ENCODE measurements at regions not wholly inside any gene's neighbourhood (a gene's known extent, or its start where the extent isn't known, plus 50 kb on each side); places are given as distances from the start of the nearest gene placed in this dataset.

GRCh38 chr10:88209837-88210561, 346.6 kb downstream of the PTEN start:
- H3K27ac Mint-ChIP-seq, result no peak overlapping the region
- no peaks in the 10 kb centered on the region for H3K4me1 Mint-ChIP-seq
- intact Hi-C loops (cut with micrococcal nuclease), result no loop called here
- H3K36me3 Mint-ChIP-seq, result no peaks in the 10 kb centered on the region
- no peak overlapping the region for H3K27ac ChIP-seq (ENCODE audit: low read length)
- no peak overlapping the region for H3K4me3 ChIP-seq (ENCODE audit: low read length)
- no peaks in the 10 kb centered on the region for H3K36me3 ChIP-seq (ENCODE audit: control insufficient read depth, insufficient read depth, low read length)
- ATAC-seq, result no peak
- DNase-seq, result no peak
- H3K9me3 Mint-ChIP-seq, result no peaks in the 10 kb centered on the region
- no peak overlapping the region for H3K4me3 Mint-ChIP-seq
- TF ChIP-seq CTCF (IDR thresholded peaks at IDR 0.05), result no peak
- no peaks in the 10 kb centered on the region for H3K27me3 ChIP-seq (ENCODE audit: control insufficient read depth, insufficient read depth, low read length)
- no peaks in the 10 kb centered on the region for H3K4me1 ChIP-seq (ENCODE audit: control insufficient read depth, insufficient read depth, low read length)
- H3K27me3 Mint-ChIP-seq (ENCODE audit: low read depth in 2 of 2), result peaks cover 0 to 7% of the 10 kb centered on the region in 2 donors
- H3K9me3 ChIP-seq (ENCODE audit: control insufficient read depth, insufficient read depth, low read length), result no peaks in the 10 kb centered on the region
- 95% methylated on average over 5 of the region's 5 CpGs for WGBS (ENCODE audit: insufficient coverage)

DNA sequence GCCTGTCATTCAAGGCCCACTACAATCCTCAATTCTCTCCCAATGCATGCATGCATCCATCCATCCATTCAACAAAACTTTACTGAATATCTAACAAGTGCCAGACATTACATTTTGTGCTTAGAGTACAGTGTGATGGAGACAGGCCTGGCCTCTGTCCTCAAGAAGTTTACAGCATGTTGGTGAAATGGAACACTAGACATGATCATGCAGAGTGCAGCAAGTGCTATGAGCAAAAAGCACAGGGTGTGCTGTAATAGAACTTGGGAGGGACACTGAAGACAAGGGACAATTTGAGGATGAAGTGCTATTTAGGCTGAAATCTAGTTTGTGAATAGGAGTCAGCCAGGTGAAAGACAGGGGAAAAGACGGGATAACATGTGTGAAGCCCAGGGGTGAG, 347.8 kb downstream of the PTEN start:
- no peak overlapping the region for H3K4me3 ChIP-seq (ENCODE audit: low read length)
- H3K4me1 ChIP-seq (ENCODE audit: control insufficient read depth, insufficient read depth, low read length), result no peaks in the 10 kb centered on the region
- H3K9me3 Mint-ChIP-seq, result no peaks in the 10 kb centered on the region
- no peak overlapping the region for H3K27ac ChIP-seq (ENCODE audit: low read length)
- TF ChIP-seq CTCF (IDR thresholded peaks at IDR 0.05), result no peak
- intact Hi-C loops (cut with micrococcal nuclease), result no loop called here
- 85% methylated on average over 1 of the region's 1 CpG for WGBS (ENCODE audit: insufficient coverage)
- peaks cover 0 to 7% of the 10 kb centered on the region in 2 donors for H3K27me3 Mint-ChIP-seq (ENCODE audit: low read depth in 2 of 2)
- no peak overlapping the region for H3K4me3 Mint-ChIP-seq
- no peak overlapping the region for H3K27ac Mint-ChIP-seq
- H3K4me1 Mint-ChIP-seq, result no peaks in the 10 kb centered on the region
- H3K9me3 ChIP-seq (ENCODE audit: control insufficient read depth, insufficient read depth, low read length), result no peaks in the 10 kb centered on the region
- H3K27me3 ChIP-seq (ENCODE audit: control insufficient read depth, insufficient read depth, low read length), result no peaks in the 10 kb centered on the region
- no peak for DNase-seq
- no peaks in the 10 kb centered on the region for H3K36me3 ChIP-seq (ENCODE audit: control insufficient read depth, insufficient read depth, low read length)
- ATAC-seq, result no peak
- H3K36me3 Mint-ChIP-seq, result no peaks in the 10 kb centered on the region

DNA sequence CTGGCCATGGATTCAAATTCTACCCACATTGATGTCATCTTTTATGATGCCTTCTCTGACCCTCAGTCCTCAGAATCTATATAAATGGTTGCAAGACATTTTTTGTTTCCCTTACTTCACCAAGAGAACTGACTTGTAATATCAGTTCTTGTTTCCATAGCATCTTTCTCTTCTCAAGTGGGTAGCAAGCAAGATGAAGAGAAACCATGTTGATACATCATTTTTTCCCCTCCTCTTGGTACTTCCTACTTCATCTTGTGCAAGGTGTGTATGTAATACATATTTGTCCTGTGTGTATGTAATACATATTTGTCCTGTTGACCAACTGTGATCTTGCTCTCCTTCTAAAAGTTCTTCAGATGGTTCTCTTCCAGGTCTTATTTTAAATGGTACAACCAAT, 348.6 kb downstream of the PTEN start:
- no peaks in the 10 kb centered on the region for H3K27me3 ChIP-seq (ENCODE audit: control insufficient read depth, insufficient read depth, low read length)
- Mint-ChIP-seq H3K4me1 (no peaks in the 10 kb centered on the region), H3K4me3 (no peak overlapping the region), H3K27ac (no peak overlapping the region), H3K36me3 (no peaks in the 10 kb centered on the region), H3K9me3 (no peaks in the 10 kb centered on the region), H3K27me3 (ENCODE audit: low read depth in 2 of 2) (peaks cover 0 to 7% of the 10 kb centered on the region in 2 donors)
- H3K9me3 ChIP-seq (ENCODE audit: control insufficient read depth, insufficient read depth, low read length), result no peaks in the 10 kb centered on the region
- DNase-seq (no peak), ATAC-seq (no peak)
- H3K36me3 ChIP-seq (ENCODE audit: control insufficient read depth, insufficient read depth, low read length), result no peaks in the 10 kb centered on the region
- intact Hi-C loops (cut with micrococcal nuclease), result no loop called here
- H3K4me1 ChIP-seq (ENCODE audit: control insufficient read depth, insufficient read depth, low read length), result no peaks in the 10 kb centered on the region
- H3K27ac ChIP-seq (ENCODE audit: low read length), result no peak overlapping the region
- H3K4me3 ChIP-seq (ENCODE audit: low read length), result no peak overlapping the region
- no peak for TF ChIP-seq CTCF (IDR thresholded peaks at IDR 0.05)

GRCh38 chr10:88213065-88213605, 349.7 kb downstream of the PTEN start:
- no peaks in the 10 kb centered on the region for H3K4me1 ChIP-seq (ENCODE audit: control insufficient read depth, insufficient read depth, low read length)
- Mint-ChIP-seq H3K27ac (no peak overlapping the region), H3K4me1 (no peaks in the 10 kb centered on the region), H3K36me3 (no peaks in the 10 kb centered on the region), H3K9me3 (no peaks in the 10 kb centered on the region), H3K4me3 (no peak overlapping the region), H3K27me3 (ENCODE audit: low read depth in 2 of 2) (peaks cover 0 to 7% of the 10 kb centered on the region in 2 donors)
- intact Hi-C loops (cut with micrococcal nuclease), result no loop called here
- no peaks in the 10 kb centered on the region for H3K9me3 ChIP-seq (ENCODE audit: control insufficient read depth, insufficient read depth, low read length)
- TF ChIP-seq CTCF (IDR thresholded peaks at IDR 0.05), result no peak
- DNase-seq (no peak), ATAC-seq (no peak)
- no peak overlapping the region for H3K4me3 ChIP-seq (ENCODE audit: low read length)
- no peaks in the 10 kb centered on the region for H3K27me3 ChIP-seq (ENCODE audit: control insufficient read depth, insufficient read depth, low read length)
- 94% methylated on average over 6 of the region's 6 CpGs for WGBS (ENCODE audit: insufficient coverage)
- H3K27ac ChIP-seq (ENCODE audit: low read length), result no peak overlapping the region
- no peaks in the 10 kb centered on the region for H3K36me3 ChIP-seq (ENCODE audit: control insufficient read depth, insufficient read depth, low read length)

Data from natural killer cell (primary cell).